Neural crest cell (in vitro differentiated cells): ENCODE measurements at regions not wholly inside any gene's neighbourhood (a gene's known extent, or its start where the extent isn't known, plus 50 kb on each side); places are given as distances from the start of the nearest gene placed in this dataset.

Experiments
- DNase-seq: peaks from one replicate; pipeline ENCODE4 v3.0.0; 2021; ENCODE audit warnings: low read depth, mixed read lengths, low spot score
- H3K27ac Mint-ChIP-seq: one replicate; pipeline ENCODE4 v1.8.0; 2021; ENCODE audit warnings: mild to moderate bottlenecking, mixed read lengths; ENCODE audit not compliant: unreplicated experiment
- H3K27me3 Mint-ChIP-seq: 2 replicates; pipeline ENCODE4 v1.8.0; 2021; ENCODE audit warnings: low read depth, mild to moderate bottlenecking, mixed read lengths
- H3K36me3 Mint-ChIP-seq: 2 replicates; pipeline ENCODE4 v1.8.0; 2021; ENCODE audit warnings: low read depth, mild to moderate bottlenecking, mixed read lengths
- H3K4me1 Mint-ChIP-seq: 2 replicates; pipeline ENCODE4 v1.8.0; 2021; ENCODE audit warnings: mixed read lengths
- H3K4me3 Mint-ChIP-seq: one replicate; pipeline ENCODE4 v1.8.0; 2021; ENCODE audit warnings: mild to moderate bottlenecking, mixed read lengths
- H3K9me3 Mint-ChIP-seq: 2 replicates; pipeline ENCODE4 v1.8.0; 2021; ENCODE audit warnings: mixed read lengths
- TF ChIP-seq, protein P1 (sequence below): fragments of 200-600 bp; sonication (generic); conservative IDR thresholded peaks from 2 replicates; pipeline ENCODE4 v1.5.0; 2021; ENCODE audit warnings: antibody characterized with exemption, mild to moderate bottlenecking

GRCh38 chr7:22628112-22628511, 98.9 kb upstream of the IL6 start:
- Mint-ChIP-seq H3K27ac (no peak overlapping the region), H3K4me1 (no peaks in the 10 kb centered on the region), H3K36me3 (no peaks in the 10 kb centered on the region), H3K9me3 (no peaks in the 10 kb centered on the region), H3K4me3 (no peak overlapping the region), H3K27me3 (no peaks in the 10 kb centered on the region)
- TF ChIP-seq, protein P1, sequence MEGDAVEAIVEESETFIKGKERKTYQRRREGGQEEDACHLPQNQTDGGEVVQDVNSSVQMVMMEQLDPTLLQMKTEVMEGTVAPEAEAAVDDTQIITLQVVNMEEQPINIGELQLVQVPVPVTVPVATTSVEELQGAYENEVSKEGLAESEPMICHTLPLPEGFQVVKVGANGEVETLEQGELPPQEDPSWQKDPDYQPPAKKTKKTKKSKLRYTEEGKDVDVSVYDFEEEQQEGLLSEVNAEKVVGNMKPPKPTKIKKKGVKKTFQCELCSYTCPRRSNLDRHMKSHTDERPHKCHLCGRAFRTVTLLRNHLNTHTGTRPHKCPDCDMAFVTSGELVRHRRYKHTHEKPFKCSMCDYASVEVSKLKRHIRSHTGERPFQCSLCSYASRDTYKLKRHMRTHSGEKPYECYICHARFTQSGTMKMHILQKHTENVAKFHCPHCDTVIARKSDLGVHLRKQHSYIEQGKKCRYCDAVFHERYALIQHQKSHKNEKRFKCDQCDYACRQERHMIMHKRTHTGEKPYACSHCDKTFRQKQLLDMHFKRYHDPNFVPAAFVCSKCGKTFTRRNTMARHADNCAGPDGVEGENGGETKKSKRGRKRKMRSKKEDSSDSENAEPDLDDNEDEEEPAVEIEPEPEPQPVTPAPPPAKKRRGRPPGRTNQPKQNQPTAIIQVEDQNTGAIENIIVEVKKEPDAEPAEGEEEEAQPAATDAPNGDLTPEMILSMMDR: no peak
- no peak for DNase-seq

- H3K36me3 Mint-ChIP-seq: no peaks in the 10 kb centered on the region
- no peak overlapping the region for H3K27ac Mint-ChIP-seq
- no peaks in the 10 kb centered on the region for H3K27me3 Mint-ChIP-seq
- TF ChIP-seq, protein P1: no peak
- DNase-seq: no peak
- no peaks in the 10 kb centered on the region for H3K4me1 Mint-ChIP-seq
- no peaks in the 10 kb centered on the region for H3K9me3 Mint-ChIP-seq
- no peak overlapping the region for H3K4me3 Mint-ChIP-seq
Measured at GRCh38 chr7:22627136-22627535, 99.9 kb upstream of the IL6 start.

DNA sequence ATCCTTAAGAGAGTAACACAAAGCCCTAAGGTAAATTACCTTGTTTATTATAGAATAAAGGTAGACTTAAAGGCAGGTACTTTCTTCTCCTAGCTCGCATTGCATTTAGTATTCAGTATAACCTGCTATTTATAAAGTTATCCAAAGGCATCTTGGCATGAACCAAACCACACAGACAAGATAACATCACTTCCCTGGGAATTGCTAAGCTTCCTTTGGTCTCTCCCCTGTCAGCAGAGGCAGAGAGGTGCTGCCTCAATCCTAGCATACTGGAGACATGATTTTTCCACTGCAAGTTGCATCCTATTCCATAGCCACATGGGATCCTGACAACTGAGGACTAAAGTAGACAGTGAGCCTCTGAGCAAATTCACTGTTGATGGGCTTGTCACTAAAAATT, 101.7 kb upstream of the IL6 start:
- TF ChIP-seq, protein P1: no peak
- Mint-ChIP-seq H3K27ac (no peak overlapping the region), H3K4me1 (no peaks in the 10 kb centered on the region), H3K4me3 (no peak overlapping the region), H3K36me3 (no peaks in the 10 kb centered on the region), H3K9me3 (no peaks in the 10 kb centered on the region), H3K27me3 (no peaks in the 10 kb centered on the region)
- DNase-seq: no peak

DNA sequence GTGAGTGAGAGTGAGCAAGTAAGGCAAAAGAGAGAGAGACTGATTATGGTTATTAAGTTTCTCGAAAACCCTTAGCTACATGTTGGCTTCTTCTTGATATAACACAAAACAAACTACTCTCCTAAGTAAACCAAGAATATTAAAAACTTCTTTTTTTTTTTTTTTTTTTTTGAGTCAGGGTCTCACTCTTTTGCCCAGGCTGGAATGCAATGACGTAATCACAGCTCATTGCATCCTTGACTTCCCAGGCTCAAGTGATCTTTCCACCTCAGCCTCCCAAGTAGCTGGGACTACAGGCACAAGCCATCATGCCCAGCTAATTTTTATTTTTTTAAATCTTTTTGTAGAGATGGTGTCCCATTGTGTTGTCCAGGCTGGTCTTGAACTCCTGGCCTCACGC, 102.2 kb upstream of the IL6 start:
- H3K4me1 Mint-ChIP-seq: no peaks in the 10 kb centered on the region
- no peaks in the 10 kb centered on the region for H3K27me3 Mint-ChIP-seq
- H3K27ac Mint-ChIP-seq: no peak overlapping the region
- no peak for DNase-seq
- TF ChIP-seq, protein P1: no peak
- H3K4me3 Mint-ChIP-seq: no peak overlapping the region
- no peaks in the 10 kb centered on the region for H3K36me3 Mint-ChIP-seq
- H3K9me3 Mint-ChIP-seq: no peaks in the 10 kb centered on the region

GRCh38 chr7:22622116-22622785, 104.7 kb upstream of the IL6 start:
- Mint-ChIP-seq H3K4me1 (no peaks in the 10 kb centered on the region), H3K27me3 (no peaks in the 10 kb centered on the region), H3K9me3 (peaks cover 6% of the 10 kb centered on the region), H3K27ac (no peak overlapping the region), H3K36me3 (peaks cover under 1% of the 10 kb centered on the region), H3K4me3 (no peak overlapping the region)
- DNase-seq: no peak
- TF ChIP-seq, protein P1: no peak
